Heart right ventricle (tissue), 16 donors: ENCODE measurements at regions not wholly inside any gene's neighbourhood (a gene's known extent, or its start where the extent isn't known, plus 50 kb on each side); places are given as distances from the start of the nearest gene placed in this dataset.

Source experiments
- ATAC-seq, 8 donors: fragments of 200-7000 bp; cut with Tn5 transposase; one replicate each; pipeline ENCODE4 v1.9.1; 2020; ENCODE audit warnings: mild to moderate bottlenecking in 8 of 8, moderate library complexity in 8 of 8, moderate number of reproducible peaks in 1 of 8
- DNase-seq, 2 donors: peaks; one replicate each; pipeline ENCODE4 v3.0.0-alpha.2; 2020
- H3K27ac ChIP-seq, 10 donors: fragments of 200-600 bp; sonication (generic) in 2 of 10; one replicate each; pipeline versions ENCODE4 v1.5.0 to v1.8.0; 2020 to 2022; ENCODE audit warnings: mild to moderate bottlenecking in 3 of 10
- H3K27me3 ChIP-seq, 7 donors: fragments of 200-600 bp; one replicate each; pipeline ENCODE4 v1.8.0; 2021 to 2022; ENCODE audit warnings: mild to moderate bottlenecking in 2 of 7
- H3K36me3 ChIP-seq, 9 donors: fragments of 200-600 bp; sonication (generic) in 1 of 9; one replicate each; pipeline versions ENCODE4 v1.5.0 to v1.8.0; 2020 to 2022; ENCODE audit warnings: mild to moderate bottlenecking in 2 of 9
- H3K4me1 ChIP-seq, 9 donors: fragments of 200-600 bp; sonication (generic) in 1 of 9; one replicate each; pipeline versions ENCODE4 v1.5.0 to v1.8.0; 2020 to 2022; ENCODE audit warnings: mild to moderate bottlenecking in 4 of 9
- H3K4me3 ChIP-seq, 10 donors: fragments of 200-600 bp; sonication (generic) in 2 of 10; one replicate each; pipeline versions ENCODE4 v1.5.0 to v1.8.0; 2020 to 2022; ENCODE audit warnings: mild to moderate bottlenecking in 7 of 10, moderate library complexity in 2 of 10
- H3K9me3 ChIP-seq, 11 donors: fragments of 200-600 bp in 10 of 11; sonication (generic) in 2 of 11; one replicate each; pipeline versions ENCODE4 v1.5.0 to v1.8.0; 2013 to 2022; ENCODE audit warnings: mild to moderate bottlenecking in 2 of 11, control low read depth in 1 of 11, moderate library complexity in 1 of 11
- WGBS, 2 donors: extraction: QIAGEN DNeasy Blood & Tissue Kit; methylation state at CpG; one replicate each; pipeline ENCODE4 v1.1.7; 2013; ENCODE audit warnings: inconsistent platforms in 1 of 2; 5-methylcytosine and 5-hydroxymethylcytosine counted together
- intact Hi-C, 10 donors: fragments of 100-400 bp; cut with DNase I; formaldehyde crosslinking; loops; one replicate each; pipeline versions ENCODE4 v1.11.1 to v1.14.2; 2022
- TF ChIP-seq, protein P1 (sequence below), 9 donors: fragments of 200-600 bp; sonication (generic) in 2 of 9; IDR thresholded peaks; one replicate each; pipeline versions ENCODE4 v1.5.0 to v1.8.0; 2021 to 2022; ENCODE audit warnings: antibody characterized with exemption in 9 of 9, mild to moderate bottlenecking in 5 of 9, moderate library complexity in 1 of 9
- donor health status: Arrhythmogenic right ventricular cardiomyopathy.
- donor health status: ischemic (EF 13 %, LVEDD 7.1; RV severe dilation, severe dysfunction).
- donor health status: healthy with polysubstance abuse.
- donor health status: DM: no; HTN: yes; CAD: no.
- donor health status: DM: no; HTN: no; CAD: no.
- donor health status: ischemic (EF 25% LVEDD 6.9; RV normal size, moderate dysfunction).
- donor health status: ischemic (EF 25% LVEDD 5.7; RV mildly dilated, moderate dysfunction).
- donor health status: healthy.
- donor health status: DM: yes; HTN: yes; CAD: no.
- donor health status: Ischemic cardiomyopathy.
- donor health status: ischemic (EF 35%, LVEDD 5.7; RV mildly dilated, moderate dysfunction).
- donor health status: nonischemic (EF 11% LVEDD 7.7; RV severe dilation, severe dysfunction).
- donor health status: DM: yes; HTN: yes; CAD: no.
- donor health status: PGD.
- donor health status: ischemic (EF 29% LVEDD 5.4; RV normal size, mild dysfunction).
- donor health status: nonischemic (EF 23%, LVEDD 6.1; RV moderate dilation, normal function).

GRCh38 chr1:148357037-148357436 is 126.1 kb downstream of the PPIAL4G start:
- no peak overlapping the region for H3K27ac ChIP-seq
- ATAC-seq (no peak), DNase-seq (no peak)
- intact Hi-C loops = no loop called here
- no peaks in the 10 kb centered on the region for H3K36me3 ChIP-seq
- TF ChIP-seq, protein P1, sequence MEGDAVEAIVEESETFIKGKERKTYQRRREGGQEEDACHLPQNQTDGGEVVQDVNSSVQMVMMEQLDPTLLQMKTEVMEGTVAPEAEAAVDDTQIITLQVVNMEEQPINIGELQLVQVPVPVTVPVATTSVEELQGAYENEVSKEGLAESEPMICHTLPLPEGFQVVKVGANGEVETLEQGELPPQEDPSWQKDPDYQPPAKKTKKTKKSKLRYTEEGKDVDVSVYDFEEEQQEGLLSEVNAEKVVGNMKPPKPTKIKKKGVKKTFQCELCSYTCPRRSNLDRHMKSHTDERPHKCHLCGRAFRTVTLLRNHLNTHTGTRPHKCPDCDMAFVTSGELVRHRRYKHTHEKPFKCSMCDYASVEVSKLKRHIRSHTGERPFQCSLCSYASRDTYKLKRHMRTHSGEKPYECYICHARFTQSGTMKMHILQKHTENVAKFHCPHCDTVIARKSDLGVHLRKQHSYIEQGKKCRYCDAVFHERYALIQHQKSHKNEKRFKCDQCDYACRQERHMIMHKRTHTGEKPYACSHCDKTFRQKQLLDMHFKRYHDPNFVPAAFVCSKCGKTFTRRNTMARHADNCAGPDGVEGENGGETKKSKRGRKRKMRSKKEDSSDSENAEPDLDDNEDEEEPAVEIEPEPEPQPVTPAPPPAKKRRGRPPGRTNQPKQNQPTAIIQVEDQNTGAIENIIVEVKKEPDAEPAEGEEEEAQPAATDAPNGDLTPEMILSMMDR (IDR thresholded peaks at IDR 0.05) = no peak
- H3K4me1 ChIP-seq = peaks cover 2 to 24% (median 9%) of the 10 kb centered on the region in 9 donors
- 86 to 91% methylated on average over 1 of the region's 1 CpG for WGBS, 2 donors
- H3K27me3 ChIP-seq = peaks cover 13 to 100% (median 92%) of the 10 kb centered on the region in 7 donors
- no peak overlapping the region for H3K4me3 ChIP-seq
- H3K9me3 ChIP-seq = no peaks in the 10 kb centered on the region

DNA sequence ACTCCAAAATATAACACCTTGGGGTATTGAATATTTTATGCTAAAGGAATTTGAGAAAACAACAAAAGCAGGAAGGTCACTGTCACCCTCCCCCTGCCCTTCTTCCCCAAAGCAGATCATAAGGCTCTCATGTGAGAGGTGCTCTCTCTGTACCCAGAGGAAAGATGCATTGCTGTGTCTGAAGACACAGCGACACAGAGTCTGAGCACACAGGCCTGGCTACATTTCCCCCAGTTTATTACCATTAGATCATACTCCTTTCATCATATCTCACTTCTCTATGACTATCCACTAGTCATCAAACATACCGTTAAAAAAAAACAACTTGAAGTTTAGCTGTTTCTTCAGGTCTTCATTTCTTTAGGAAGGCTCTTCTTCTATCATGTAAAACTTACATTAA is 127.1 kb downstream of the PPIAL4G start:
- TF ChIP-seq, protein P1 (IDR thresholded peaks at IDR 0.05) = no peak
- Histone ChIP-seq H3K9me3 (no peaks in the 10 kb centered on the region), H3K27me3 (peaks cover 13 to 100% (median 93%) of the 10 kb centered on the region in 7 donors), H3K4me1 (peaks cover 0 to 15% (median 0%) of the 10 kb centered on the region in 9 donors), H3K4me3 (no peak overlapping the region), H3K27ac (no peak overlapping the region), H3K36me3 (no peaks in the 10 kb centered on the region)
- intact Hi-C loops = no loop called here
- 88 to 97% methylated on average over 2 of the region's 2 CpGs for WGBS, 2 donors
- DNase-seq (no peak), ATAC-seq (no peak)

- intact Hi-C loops = no loop called here
- no peak for DNase-seq
- H3K27me3 ChIP-seq = peaks cover 13 to 100% (median 93%) of the 10 kb centered on the region in 7 donors
- TF ChIP-seq, protein P1 (IDR thresholded peaks at IDR 0.05) = no peak
- no peaks in the 10 kb centered on the region for H3K9me3 ChIP-seq
- 63 to 66% methylated on average over 15 of the region's 15 CpGs for WGBS, 2 donors
- ATAC-seq = no peak
- no peak overlapping the region for H3K4me3 ChIP-seq
- H3K36me3 ChIP-seq = no peaks in the 10 kb centered on the region
- no peak overlapping the region for H3K27ac ChIP-seq
- peaks cover 0 to 15% (median 0%) of the 10 kb centered on the region in 9 donors for H3K4me1 ChIP-seq
These were observed 128.2 kb downstream of the PPIAL4G start for GRCh38 chr1:148354913-148355308.

GRCh38 chr1:148354284-148354912 is 128.7 kb downstream of the PPIAL4G start:
- ATAC-seq = no peak
- 14 to 24% methylated on average over 36 of the region's 36 CpGs for WGBS, 2 donors
- TF ChIP-seq, protein P1 (IDR thresholded peaks at IDR 0.05) = no peak
- H3K4me1 ChIP-seq = peaks cover 0 to 15% (median 0%) of the 10 kb centered on the region in 9 donors
- intact Hi-C loops = no loop called here
- H3K4me3 ChIP-seq = peak overlapping the region in 6 of 10 donors; percentile 8 to 35 (median 21)
- no peaks in the 10 kb centered on the region for H3K9me3 ChIP-seq
- no peaks in the 10 kb centered on the region for H3K36me3 ChIP-seq
- H3K27ac ChIP-seq = no peak overlapping the region
- peaks cover 13 to 100% (median 91%) of the 10 kb centered on the region in 7 donors for H3K27me3 ChIP-seq
- no peak for DNase-seq
